Stimulated activated effector memory CD8-positive, alpha-beta T cell treated with anti-CD3 and anti-CD28 coated beads, Interleukin-12 subunit alpha, Interleukin-12 subunit beta, amount 100 ng/mL, for 72 hours (primary cell): ENCODE measurements at regions not wholly inside any gene's neighbourhood (a gene's known extent, or its start where the extent isn't known, plus 50 kb on each side); places are given as distances from the start of the nearest gene placed in this dataset.

Experiments used
- ATAC-seq: fragments of 150-1000 bp; cut with Tn5 transposase; 2 replicates; pipeline ENCODE4 v1.10.0; 2021
- DNase-seq, 2 donors: peaks; one replicate each; pipeline ENCODE4 v3.0.0; 2021 to 2022; ENCODE audit warnings: low spot score in 2 of 2
- H3K27ac Mint-ChIP-seq: one replicate; pipeline ENCODE4 v1.8.0; 2022; ENCODE audit warnings: mild to moderate bottlenecking, mixed read lengths
- H3K36me3 Mint-ChIP-seq: one replicate; pipeline ENCODE4 v1.8.0; 2022; ENCODE audit warnings: mild to moderate bottlenecking, mixed read lengths
- H3K4me1 Mint-ChIP-seq: one replicate; pipeline ENCODE4 v1.8.0; 2022; ENCODE audit warnings: mixed read lengths
- H3K4me3 Mint-ChIP-seq: one replicate; pipeline ENCODE4 v1.8.0; 2022; ENCODE audit warnings: mild to moderate bottlenecking, mixed read lengths
- H3K9me3 Mint-ChIP-seq: one replicate; pipeline ENCODE4 v1.8.0; 2022; ENCODE audit warnings: mixed read lengths

- no peak overlapping the region for H3K4me3 Mint-ChIP-seq
- no peaks in the 10 kb centered on the region for H3K36me3 Mint-ChIP-seq
- H3K9me3 Mint-ChIP-seq = no peaks in the 10 kb centered on the region
- H3K4me1 Mint-ChIP-seq = no peaks in the 10 kb centered on the region
- DNase-seq (no peak), ATAC-seq (no peak)
- no peak overlapping the region for H3K27ac Mint-ChIP-seq
Observed at GRCh38 chr21:18191139-18191538, 53.5 kb upstream of the CHODL start.

GRCh38 chr21:18178509-18178908, 66.1 kb upstream of the CHODL start:
- Mint-ChIP-seq H3K4me1 (no peaks in the 10 kb centered on the region), H3K36me3 (no peaks in the 10 kb centered on the region), H3K27ac (no peak overlapping the region), H3K4me3 (no peak overlapping the region), H3K9me3 (peaks cover 4% of the 10 kb centered on the region)
- no peak for ATAC-seq
- no peak for DNase-seq

GRCh38 chr21:18174370-18174769, 70.3 kb upstream of the CHODL start:
- no peak overlapping the region for H3K27ac Mint-ChIP-seq
- H3K9me3 Mint-ChIP-seq = peaks cover 4% of the 10 kb centered on the region
- DNase-seq (no peak), ATAC-seq (no peak)
- no peaks in the 10 kb centered on the region for H3K4me1 Mint-ChIP-seq
- no peaks in the 10 kb centered on the region for H3K36me3 Mint-ChIP-seq
- no peak overlapping the region for H3K4me3 Mint-ChIP-seq

GRCh38 chr21:18170829-18171228, 73.8 kb upstream of the CHODL start:
- no peak overlapping the region for H3K4me3 Mint-ChIP-seq
- no peaks in the 10 kb centered on the region for H3K36me3 Mint-ChIP-seq
- no peaks in the 10 kb centered on the region for H3K4me1 Mint-ChIP-seq
- ATAC-seq (no peak), DNase-seq (no peak)
- no peak overlapping the region for H3K27ac Mint-ChIP-seq
- H3K9me3 Mint-ChIP-seq = no peaks in the 10 kb centered on the region

GRCh38 chr21:18170221-18170620, 74.4 kb upstream of the CHODL start:
- H3K4me1 Mint-ChIP-seq = no peaks in the 10 kb centered on the region
- no peaks in the 10 kb centered on the region for H3K9me3 Mint-ChIP-seq
- no peak overlapping the region for H3K4me3 Mint-ChIP-seq
- H3K36me3 Mint-ChIP-seq = no peaks in the 10 kb centered on the region
- no peak for DNase-seq
- H3K27ac Mint-ChIP-seq = no peak overlapping the region
- ATAC-seq = no peak

- Mint-ChIP-seq H3K4me1 (peaks cover 7% of the 10 kb centered on the region), H3K4me3 (no peak overlapping the region), H3K36me3 (no peaks in the 10 kb centered on the region), H3K9me3 (no peaks in the 10 kb centered on the region), H3K27ac (no peak overlapping the region)
- ATAC-seq (no peak), DNase-seq (no peak)
Observed at GRCh38 chr21:18168108-18168507, 76.5 kb upstream of the CHODL start.

GRCh38 chr21:18164933-18165332, 79.7 kb upstream of the CHODL start:
- Mint-ChIP-seq H3K4me3 (no peak overlapping the region), H3K9me3 (no peaks in the 10 kb centered on the region), H3K27ac (no peak overlapping the region), H3K4me1 (peaks cover 7% of the 10 kb centered on the region), H3K36me3 (no peaks in the 10 kb centered on the region)
- DNase-seq (no peak), ATAC-seq (no peak)

GRCh38 chr21:18164483-18164882, 80.2 kb upstream of the CHODL start:
- Mint-ChIP-seq H3K9me3 (no peaks in the 10 kb centered on the region), H3K36me3 (no peaks in the 10 kb centered on the region), H3K4me3 (no peak overlapping the region), H3K4me1 (peaks cover 7% of the 10 kb centered on the region), H3K27ac (no peak overlapping the region)
- DNase-seq (no peak), ATAC-seq (no peak)

GRCh38 chr21:18163956-18164355, 80.7 kb upstream of the CHODL start:
- Mint-ChIP-seq H3K4me3 (no peak overlapping the region), H3K9me3 (no peaks in the 10 kb centered on the region), H3K27ac (no peak overlapping the region), H3K4me1 (peaks cover 7% of the 10 kb centered on the region), H3K36me3 (no peaks in the 10 kb centered on the region)
- DNase-seq = no peak
- no peak for ATAC-seq

- H3K9me3 Mint-ChIP-seq = no peaks in the 10 kb centered on the region
- H3K27ac Mint-ChIP-seq = no peak overlapping the region
- ATAC-seq (no peak), DNase-seq (no peak)
- H3K36me3 Mint-ChIP-seq = no peaks in the 10 kb centered on the region
- H3K4me1 Mint-ChIP-seq = peaks cover 7% of the 10 kb centered on the region
- H3K4me3 Mint-ChIP-seq = no peak overlapping the region
Observed at GRCh38 chr21:18161841-18162240, 82.8 kb upstream of the CHODL start.

GRCh38 chr21:18157406-18157805, 87.2 kb upstream of the CHODL start:
- H3K4me3 Mint-ChIP-seq = no peak overlapping the region
- H3K36me3 Mint-ChIP-seq = no peaks in the 10 kb centered on the region
- peaks cover 30% of the 10 kb centered on the region for H3K4me1 Mint-ChIP-seq
- H3K27ac Mint-ChIP-seq = no peak overlapping the region
- no peaks in the 10 kb centered on the region for H3K9me3 Mint-ChIP-seq
- DNase-seq = no peak
- no peak for ATAC-seq

GRCh38 chr21:18155508-18156193, 89.0 kb upstream of the CHODL start:
- DNase-seq (no peak), ATAC-seq (peak; percentile 83)
- no peak overlapping the region for H3K4me3 Mint-ChIP-seq
- H3K27ac Mint-ChIP-seq = no peak overlapping the region
- H3K4me1 Mint-ChIP-seq = peaks cover 43% of the 10 kb centered on the region
- H3K9me3 Mint-ChIP-seq = no peaks in the 10 kb centered on the region
- H3K36me3 Mint-ChIP-seq = no peaks in the 10 kb centered on the region

- DNase-seq (no peak), ATAC-seq (no peak)
- no peak overlapping the region for H3K27ac Mint-ChIP-seq
Observed at GRCh38 chr21:18153063-18153462, 91.6 kb upstream of the CHODL start.

GRCh38 chr21:18152371-18152770, 92.3 kb upstream of the CHODL start:
- Mint-ChIP-seq H3K9me3 (no peaks in the 10 kb centered on the region), H3K4me3 (no peak overlapping the region), H3K27ac (no peak overlapping the region), H3K36me3 (no peaks in the 10 kb centered on the region), H3K4me1 (peaks cover 43% of the 10 kb centered on the region)
- ATAC-seq = no peak
- DNase-seq = no peak

More at GRCh38 chr21:18153063-18153462, 91.6 kb upstream of the CHODL start:
- Mint-ChIP-seq H3K36me3 (no peaks in the 10 kb centered on the region), H3K4me1 (peaks cover 43% of the 10 kb centered on the region), H3K4me3 (no peak overlapping the region), H3K9me3 (no peaks in the 10 kb centered on the region)

- Mint-ChIP-seq H3K9me3 (peaks cover 4% of the 10 kb centered on the region), H3K4me1 (peaks cover 43% of the 10 kb centered on the region), H3K27ac (no peak overlapping the region), H3K4me3 (no peak overlapping the region), H3K36me3 (no peaks in the 10 kb centered on the region)
- no peak for DNase-seq
- ATAC-seq = no peak
Observed at GRCh38 chr21:18151046-18151445, 93.6 kb upstream of the CHODL start.

- DNase-seq (no peak), ATAC-seq (no peak)
- H3K36me3 Mint-ChIP-seq = no peaks in the 10 kb centered on the region
- H3K4me3 Mint-ChIP-seq = no peak overlapping the region
- H3K27ac Mint-ChIP-seq = no peak overlapping the region
- H3K4me1 Mint-ChIP-seq = peaks cover 23% of the 10 kb centered on the region
- peaks cover 4% of the 10 kb centered on the region for H3K9me3 Mint-ChIP-seq
Observed at GRCh38 chr21:18148401-18148800, 96.2 kb upstream of the CHODL start.

GRCh38 chr21:18147678-18148077, 97.0 kb upstream of the CHODL start:
- H3K4me1 Mint-ChIP-seq = peaks cover 16% of the 10 kb centered on the region

More at GRCh38 chr21:18147678-18148077, 97.0 kb upstream of the CHODL start:
- DNase-seq (no peak), ATAC-seq (no peak)
- no peaks in the 10 kb centered on the region for H3K36me3 Mint-ChIP-seq
- H3K4me3 Mint-ChIP-seq = no peak overlapping the region
- peaks cover 4% of the 10 kb centered on the region for H3K9me3 Mint-ChIP-seq
- peak overlapping the region; percentile 19 for H3K27ac Mint-ChIP-seq
